GM18868 (cell line): ENCODE measurements at regions not wholly inside any gene's neighbourhood (a gene's known extent, or its start where the extent isn't known, plus 50 kb on each side); places are given as distances from the start of the nearest gene placed in this dataset.
A peak's percentile ranks its signal among the peaks of the same experiment; 100 is the strongest.
"Not testable (repeated sequence)": the region's sequence is repeated elsewhere in the genome, so short reads cannot be mapped to it uniquely, and the experiment has no call there.

ENCODE experiments used
- ATAC-seq: cut with Tn5 transposase; IDR thresholded peaks from one replicate; pipeline ENCODE4 v1.9.1; 2021; ENCODE audit warnings: mild to moderate bottlenecking, moderate library complexity; ENCODE audit not compliant: unreplicated experiment

DNA sequence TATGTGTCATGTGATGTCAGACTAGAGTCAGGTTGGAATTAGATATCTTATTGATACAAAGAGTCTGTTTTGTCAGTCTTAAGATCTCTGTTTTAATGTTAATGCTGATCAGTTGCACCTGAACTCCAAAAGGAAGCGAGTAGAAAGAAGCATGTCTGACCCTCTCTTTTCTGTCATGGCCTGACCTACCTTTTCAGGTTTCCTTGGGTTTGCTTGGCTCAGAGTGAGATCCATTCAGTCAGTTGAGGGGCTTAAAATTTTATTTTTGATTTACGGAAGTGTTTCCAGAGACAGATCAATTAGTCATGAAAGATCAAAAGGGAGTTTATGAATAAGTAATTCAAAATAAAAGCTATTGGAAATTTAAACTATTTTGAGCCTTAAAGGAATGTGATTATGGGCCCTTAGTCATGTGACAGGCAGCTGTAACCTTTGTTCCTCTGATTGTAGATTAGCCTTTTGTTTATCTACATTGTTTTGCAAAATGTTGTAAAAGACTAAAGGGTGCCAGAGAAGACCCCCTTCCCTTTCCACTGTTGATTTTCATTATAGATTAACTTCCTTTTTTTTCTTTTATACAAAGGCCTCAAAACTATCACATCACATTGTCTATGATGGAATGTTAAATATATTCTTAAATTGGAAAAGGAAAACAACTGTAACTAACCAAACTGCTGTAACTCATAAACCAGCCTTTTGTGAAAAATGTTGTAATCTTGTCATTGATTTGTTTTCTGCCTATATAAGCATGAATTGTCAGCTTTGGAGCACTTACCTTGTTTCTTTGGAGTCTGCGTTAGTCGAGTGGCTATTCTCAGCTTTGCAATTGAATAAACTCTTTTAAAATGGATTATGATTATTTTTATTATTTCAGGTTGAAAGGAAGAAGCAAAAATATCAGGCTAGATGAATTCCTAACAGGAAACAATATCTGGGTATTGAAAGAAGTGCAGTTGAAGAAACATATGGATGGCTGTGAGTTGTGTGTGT lies 195.5 kb upstream of the MBL2 start:
- ATAC-seq: no peak

DNA sequence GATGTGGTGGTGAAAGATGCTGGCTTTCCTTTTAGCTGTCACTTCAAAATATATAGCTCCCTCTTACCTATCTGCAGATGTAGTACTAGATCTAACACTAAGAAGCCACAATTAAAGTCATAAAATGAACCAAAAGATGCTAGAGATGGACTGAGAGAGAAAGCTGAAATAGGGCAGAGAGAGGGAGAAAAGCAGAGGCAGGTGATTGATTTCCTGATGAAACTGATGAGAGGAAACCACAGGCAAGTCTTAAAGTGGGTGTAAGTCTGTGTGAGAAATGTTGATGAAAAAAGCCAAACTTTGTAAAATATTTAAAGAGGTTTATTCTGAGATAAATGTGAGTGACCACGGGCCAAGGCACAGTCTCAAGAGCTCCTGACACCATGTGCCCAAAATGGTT lies 194.3 kb upstream of the MBL2 start:
- ATAC-seq: no peak

DNA sequence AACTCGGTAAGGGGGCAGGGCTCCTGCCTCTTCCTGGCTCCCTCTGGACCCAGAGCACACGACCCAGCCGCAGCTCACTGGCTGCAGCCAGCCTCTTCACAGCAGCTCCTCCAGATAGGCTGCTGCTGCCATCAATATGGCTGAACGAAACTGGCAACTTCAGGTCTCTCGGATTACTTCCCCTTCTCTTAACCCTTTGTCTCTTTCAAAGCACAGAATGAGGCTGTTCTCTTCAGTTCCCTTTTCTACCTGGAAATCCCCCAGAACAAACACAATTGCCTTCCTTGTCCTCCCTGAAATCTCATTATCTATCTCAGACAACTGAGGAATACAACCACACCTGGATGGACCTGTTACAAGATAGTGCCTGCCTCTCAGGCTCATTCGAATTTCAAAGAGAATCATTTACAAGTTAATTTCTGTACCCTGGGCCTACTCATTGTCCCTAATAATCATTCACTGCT lies 193.4 kb upstream of the MBL2 start:
- peak; percentile 92 for ATAC-seq

DNA sequence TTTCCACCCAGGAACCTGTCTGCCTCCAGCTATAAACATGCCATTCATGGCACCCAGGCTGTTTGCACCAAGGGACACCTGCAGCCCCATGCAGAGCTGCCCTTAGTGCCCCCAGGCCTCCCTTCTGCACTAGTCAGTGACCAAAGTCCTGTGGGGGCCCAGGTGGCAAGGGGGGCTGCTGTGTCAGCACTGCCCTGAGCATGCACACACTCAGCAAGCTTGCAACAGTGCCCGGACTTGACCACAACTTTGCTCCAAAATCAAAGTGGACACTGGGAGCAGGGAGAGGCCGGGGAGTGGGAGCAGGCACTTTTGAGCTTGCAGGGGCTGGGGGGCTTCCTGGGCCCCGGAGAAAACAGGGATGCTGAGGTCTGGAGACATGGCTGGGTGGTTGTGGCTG lies 192.9 kb upstream of the MBL2 start:
- ATAC-seq: no peak

DNA sequence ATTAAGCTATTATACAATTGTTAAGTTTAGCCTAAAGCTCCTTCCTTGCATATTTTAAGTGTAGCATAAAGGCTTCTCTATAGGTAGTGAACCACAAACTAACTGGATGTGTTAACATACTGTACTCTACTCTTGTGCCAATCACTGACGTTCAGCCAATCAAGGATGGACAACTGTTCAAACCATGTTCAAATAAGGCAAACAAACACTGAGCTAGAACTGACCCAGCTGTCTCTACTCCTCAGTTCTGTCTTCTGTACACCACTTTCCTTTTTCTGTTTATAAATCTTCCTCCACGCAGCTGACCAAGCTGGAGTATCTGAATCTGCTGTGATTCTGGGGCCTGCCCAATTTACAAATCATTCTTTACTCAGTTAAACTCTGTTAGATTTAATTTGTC lies 188.7 kb upstream of the MBL2 start:
- peak; percentile 18 for ATAC-seq

DNA sequence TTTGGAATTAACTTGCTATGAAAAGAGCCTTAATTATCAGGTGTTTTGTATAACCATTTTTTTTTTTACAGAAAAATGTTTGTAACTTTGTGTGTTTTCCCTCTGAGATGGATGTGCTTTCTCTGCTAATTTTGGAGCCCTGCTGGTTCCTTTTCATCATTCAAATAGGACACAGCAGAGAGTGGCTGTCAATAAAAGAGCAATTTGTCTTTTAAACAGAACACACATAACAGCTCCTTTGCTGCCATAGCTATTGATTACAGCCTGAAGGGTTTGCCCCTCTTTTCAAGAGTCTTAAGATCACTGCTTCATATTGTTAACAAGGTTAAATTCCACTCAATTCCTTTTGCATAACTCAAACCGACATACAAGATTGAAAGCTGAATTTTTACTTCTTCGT lies 187.2 kb upstream of the MBL2 start:
- no peak for ATAC-seq

DNA sequence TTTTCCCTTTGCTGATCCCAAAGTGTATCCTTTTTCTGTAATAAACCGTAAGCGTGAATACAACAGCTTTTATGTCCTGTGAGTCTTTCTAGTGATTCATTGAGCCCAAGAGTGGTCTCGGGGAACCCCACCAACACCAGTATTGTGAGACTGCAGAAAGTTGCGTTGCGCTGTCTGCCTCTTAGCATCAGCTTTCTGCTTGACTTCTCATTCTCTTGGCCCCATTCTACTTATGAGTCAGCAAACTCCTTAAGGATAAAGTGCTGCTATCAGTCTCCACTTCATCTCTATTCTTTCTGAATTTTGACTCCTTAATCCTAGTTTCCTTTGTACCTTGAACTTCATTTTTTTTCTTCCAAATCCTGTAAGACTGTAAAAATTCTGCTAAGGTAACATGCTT lies 184.3 kb upstream of the MBL2 start:
- no peak for ATAC-seq

DNA sequence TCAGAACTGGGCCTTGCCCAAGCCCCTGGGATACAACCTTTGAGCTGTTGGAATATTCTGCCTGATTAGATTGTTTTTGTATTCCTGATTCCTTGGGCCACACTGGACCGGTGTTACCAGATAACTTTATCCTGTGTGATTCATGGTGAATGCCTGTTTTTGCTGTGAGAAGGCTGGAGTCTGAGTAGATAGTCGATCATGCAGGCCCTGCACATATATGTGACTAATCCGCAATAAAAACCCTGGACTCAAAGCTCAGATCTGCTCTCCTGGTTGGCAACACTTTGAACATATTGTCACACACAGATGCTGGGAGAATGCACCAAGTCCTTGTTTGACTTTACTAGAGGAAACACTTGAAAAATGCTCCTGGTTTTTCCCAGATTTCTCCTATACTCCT lies 183.9 kb upstream of the MBL2 start:
- no peak for ATAC-seq

DNA sequence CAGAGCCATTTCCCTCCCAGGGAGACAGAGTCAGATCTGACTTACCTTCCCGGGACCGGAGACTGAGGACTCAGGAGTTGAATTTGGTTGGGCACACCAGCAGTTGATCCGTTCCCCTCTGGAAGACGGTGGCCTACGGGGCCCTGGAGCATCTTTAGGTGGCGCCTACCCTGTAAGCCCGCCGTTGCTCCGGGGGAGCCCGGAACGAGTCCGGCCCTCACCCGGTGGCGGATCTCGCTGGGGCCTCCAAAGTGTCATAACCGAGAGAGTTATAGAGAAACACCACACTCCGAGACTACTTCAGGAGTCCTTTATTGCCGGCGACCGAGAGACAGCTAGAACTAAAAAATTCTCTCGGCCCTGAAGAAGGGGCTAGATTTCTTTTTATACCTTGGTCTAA lies 182.8 kb upstream of the MBL2 start:
- no peak for ATAC-seq

DNA sequence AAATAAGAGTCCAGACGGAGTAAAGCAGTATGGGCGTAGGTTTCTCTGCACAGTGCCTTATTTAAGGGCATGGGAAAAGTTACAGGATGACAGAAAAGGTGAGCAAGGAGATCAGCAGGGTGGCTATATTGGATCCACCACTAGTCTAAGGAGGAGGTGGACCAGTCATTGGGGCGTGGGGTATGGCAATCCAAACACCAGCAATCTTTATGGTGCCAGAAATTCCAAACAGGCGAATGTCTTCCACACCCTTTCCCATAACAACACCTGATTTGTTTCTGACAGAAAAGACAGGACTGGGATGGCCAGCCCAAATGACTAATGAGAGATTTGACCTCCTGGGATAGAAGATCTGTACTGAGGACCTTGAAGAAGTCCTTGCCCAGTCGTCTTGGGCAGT lies 181.8 kb upstream of the MBL2 start:
- ATAC-seq: no peak

DNA sequence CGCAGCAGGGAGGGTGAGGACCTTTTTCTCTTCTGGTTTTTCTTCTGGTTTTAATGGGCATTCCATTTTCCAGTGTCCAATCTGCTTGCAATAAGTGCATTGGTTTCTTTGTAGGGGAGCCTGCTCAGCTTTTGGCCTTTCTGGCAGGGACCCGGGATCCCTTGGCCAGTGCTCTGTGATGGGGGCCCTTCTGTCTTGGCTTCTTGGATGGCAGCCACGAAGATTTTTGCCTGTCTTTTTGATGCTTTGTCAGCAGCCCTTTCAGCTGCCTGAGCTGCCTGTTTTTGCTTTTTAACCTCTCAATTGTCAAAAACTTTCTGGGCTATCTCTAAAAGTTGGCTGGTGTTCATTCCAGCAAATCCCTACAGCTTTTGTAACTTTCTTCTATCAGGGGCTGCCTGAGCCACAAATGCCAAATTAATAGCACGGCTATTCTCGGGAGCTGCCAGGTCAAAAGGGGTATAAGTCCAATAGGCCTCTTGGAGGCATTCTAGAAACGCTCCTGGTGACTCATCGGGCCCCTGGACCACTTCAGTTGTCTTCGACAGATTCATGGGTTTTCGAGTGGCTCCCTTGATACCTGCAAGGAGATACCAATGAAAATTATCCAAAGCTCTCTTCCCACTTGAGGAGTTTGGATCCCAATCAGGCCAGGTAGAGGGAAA lies 179.9 kb upstream of the MBL2 start:
- no peak for ATAC-seq

DNA sequence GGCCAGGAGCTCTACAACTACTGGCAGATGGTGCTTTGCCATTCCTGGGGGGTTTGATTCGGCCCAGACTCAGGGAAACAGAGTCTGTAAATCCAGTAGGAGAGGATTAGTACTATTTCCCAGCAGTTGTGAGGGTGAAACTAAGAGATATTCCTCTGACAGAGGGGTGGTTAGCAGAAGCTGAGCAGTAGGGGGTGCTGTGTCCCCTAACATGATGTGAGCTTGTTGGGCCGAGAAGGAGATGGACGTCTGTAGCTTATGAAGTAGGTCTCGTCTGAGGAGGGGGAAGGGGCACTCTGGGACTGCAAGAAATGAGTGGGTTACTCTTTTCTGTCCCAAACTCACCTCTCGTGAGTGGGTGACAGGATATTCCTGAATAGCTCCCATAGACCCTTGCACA lies 179.2 kb upstream of the MBL2 start:
- peak; percentile 98 for ATAC-seq

DNA sequence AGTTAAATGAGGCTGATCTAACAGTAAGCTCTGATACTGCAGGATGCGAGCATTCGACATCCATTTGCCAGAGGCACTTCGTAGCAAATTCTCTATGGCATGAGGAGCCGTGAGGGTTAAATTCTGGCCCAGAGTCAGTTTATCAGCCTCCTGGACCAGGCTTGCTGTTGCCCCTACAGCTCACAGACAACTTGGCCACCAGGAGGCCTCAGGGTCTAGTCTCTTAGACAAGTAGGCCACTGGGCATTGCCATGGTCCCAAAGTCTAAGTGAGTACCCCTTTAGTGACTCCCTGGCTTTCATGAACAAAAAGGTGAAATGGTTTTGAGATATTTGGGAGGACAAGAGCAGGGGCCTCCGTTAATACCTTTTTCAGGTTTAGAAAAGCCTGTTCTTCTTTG lies 178.0 kb upstream of the MBL2 start:
- no peak for ATAC-seq

DNA sequence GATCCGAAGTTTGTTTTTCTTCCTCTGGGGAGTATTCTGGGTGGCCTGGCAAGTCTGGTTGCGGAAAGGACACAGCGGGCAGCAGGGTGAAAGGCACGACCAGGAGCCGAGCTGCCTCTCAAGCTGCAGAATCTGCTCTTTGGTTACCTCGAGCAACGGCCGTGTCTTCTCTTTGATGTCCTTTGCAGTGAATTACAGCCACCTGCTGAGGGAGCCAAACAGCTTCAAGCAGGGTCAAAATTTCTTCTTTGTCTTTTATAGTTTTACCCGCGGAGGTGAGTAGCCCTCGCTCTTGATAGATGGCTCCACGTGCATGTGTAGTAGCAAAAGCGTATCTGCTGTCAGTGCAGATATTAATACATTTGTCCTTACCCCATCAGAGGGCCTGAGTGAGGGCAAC lies 177.3 kb upstream of the MBL2 start:
- no peak for ATAC-seq

DNA sequence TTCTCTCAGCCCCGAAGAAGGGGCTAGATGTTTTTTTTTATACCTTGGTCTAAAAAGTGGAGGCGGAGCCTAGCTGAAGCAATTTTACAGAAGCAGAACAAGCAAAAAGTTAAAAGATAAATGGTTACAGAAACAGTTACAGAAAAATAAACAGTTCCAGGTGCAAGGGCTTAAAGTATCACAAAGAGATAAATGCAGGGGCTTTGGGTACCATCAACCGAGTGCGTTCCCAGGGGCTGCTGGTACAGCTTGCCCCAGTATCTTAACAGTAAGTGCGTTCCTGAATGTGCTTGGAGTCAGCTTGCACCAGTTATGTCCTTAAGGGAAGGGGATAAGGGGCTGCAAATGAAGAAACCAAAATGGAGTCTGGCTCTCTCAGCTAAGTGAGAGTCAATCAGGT lies 173.9 kb upstream of the MBL2 start:
- ATAC-seq: no peak

DNA sequence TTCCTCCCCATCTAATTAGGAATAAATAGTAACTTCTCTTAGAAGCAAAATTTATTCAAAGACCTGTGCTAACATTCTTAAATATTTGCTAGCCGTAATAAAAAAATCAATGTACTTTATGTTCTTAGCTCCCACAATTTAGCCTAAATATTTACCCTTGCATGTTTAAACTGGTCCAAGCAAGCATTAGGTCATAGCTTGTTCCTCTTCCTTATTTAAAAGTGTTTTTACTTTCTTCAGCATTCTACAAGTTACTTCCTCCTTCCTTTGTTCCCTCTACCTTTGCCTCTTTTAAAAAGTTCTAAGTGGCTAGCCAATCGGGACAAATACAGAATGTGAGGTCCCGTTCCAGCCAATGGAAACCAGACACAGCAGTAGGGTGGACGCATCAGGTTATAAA lies 172.9 kb upstream of the MBL2 start:
- ATAC-seq: not testable (repeated sequence)

DNA sequence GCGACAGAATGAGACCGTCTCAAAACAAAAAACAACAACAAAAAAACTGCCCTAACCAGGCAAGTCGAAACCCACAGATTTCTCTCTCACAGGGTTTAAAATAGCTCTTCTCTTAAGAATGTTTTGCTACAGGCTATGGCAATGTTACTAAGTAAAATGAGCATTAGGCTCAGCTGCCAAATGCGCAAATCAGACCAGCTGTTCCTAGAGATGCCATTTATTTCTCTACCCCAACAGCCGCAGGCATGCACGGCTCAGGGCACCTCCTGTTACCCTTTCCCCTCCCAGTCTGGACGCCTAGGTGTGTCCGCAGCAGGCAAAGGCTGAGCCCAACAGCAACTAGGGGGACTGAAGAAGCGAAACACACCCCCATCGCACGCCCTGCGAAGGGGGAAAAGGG lies 168.3 kb upstream of the MBL2 start:
- ATAC-seq: no peak

DNA sequence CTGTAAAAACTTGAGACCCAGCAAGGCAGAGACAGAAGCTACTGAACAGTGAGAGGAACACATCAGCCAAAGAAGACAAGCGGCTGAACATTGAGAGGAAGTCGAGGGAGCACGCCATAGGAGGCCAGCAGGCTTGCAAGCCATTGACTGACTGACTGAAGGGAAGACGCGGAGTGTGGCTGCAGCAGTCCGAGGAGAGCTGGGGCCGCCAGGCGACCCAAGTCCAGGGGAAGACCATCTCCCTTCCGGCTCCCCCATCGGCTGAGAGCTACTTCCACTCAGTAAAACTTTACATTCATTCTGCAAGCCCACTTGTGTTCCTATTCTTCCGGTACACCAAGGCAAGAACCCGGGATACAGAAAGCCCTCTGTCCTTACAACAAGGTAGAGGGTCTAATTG lies 167.3 kb upstream of the MBL2 start:
- no peak for ATAC-seq

DNA sequence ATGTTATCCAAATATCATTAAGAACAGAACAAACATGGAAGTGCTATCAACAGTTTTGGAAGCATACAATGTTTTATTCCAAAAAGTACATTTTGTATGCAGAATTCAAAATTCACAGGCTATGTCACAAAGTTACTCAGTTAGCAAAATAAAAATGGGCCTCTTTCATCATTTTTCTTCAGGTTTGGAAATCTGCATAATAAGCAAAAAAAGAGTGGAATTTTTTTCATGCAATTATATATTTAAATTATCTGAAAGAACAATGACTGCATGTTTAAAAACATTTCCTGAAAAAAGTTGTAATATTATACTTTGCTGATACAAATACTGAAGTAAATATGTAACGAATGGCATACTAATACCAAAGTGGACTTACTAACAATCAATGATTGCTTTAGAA lies 161.2 kb upstream of the MBL2 start:
- ATAC-seq: no peak

DNA sequence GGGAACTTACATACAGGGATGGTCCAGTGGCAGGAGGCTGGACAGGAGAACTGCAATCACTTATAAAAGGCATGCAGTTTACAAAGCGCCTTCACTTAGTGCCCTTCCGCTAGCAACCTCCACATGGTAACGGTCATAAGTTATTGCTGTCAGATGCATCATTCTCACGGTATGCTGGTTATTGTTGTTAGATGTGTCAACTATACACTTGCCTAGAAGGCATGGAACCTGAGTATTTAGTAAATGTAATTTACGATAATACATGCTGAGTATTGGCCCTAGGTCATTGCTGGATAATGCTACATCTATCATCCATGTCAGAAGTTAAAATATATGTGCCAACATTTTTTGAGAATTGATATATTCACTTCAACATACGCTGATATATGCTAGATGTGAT lies 155.1 kb upstream of the MBL2 start:
- ATAC-seq: no peak

DNA sequence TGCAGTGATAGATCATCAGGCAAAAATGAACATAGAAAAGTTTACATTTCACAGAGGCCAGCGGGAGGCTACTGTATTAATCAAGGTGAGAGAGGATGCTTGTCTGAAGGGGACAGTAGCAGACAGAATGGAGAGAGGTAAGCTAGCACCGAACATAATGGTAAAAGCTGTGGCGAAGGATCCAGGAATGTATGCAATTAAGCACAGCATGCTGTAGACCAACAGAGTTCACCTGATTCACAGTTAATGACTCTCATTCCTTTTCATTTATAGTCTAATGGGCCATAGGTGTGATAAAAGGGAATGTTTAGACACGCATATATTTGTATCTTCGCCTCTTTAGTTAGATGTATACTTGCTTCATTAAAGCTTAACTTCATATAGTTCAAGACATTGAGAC lies 150.9 kb upstream of the MBL2 start:
- ATAC-seq: no peak

DNA sequence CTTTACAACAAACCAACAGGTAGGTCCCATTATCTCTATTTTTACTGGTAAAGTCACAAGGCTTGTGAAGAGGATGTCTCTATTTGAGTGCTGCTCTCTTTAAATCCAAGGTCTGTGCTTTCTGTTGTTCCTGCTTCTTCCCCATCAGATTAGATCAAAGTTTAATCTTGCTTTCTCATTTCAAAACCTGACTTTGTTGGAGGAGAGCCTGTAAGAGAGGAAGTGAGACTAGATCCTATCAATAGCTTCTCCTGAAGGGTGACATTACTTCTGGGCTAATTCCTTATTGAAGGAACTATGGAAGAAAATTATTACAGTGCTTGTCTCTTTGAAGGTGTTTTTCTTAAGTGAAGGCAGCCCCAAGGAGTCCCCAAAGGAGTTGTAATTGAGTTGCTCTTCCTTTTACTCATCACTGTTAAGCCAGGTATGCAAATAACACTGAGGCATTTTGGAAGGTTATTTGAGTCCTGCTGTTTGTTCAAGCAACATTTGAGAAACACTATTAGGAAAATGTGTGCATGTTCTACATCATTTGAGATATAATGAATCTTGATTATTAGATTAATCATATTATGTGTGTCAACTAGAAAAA lies 146.2 kb upstream of the MBL2 start:
- ATAC-seq: no peak
